HL-60 (cell line): ENCODE measurements at regions not wholly inside any gene's neighbourhood (a gene's known extent, or its start where the extent isn't known, plus 50 kb on each side); places are given as distances from the start of the nearest gene placed in this dataset.

Experiments
- CTCF ChIP-seq: IDR thresholded peaks from one replicate; pipeline ENCODE4 v1.5.1; 2011; ENCODE audit warnings: low read length, control low read depth, inconsistent platforms; ENCODE audit not compliant: insufficient read depth
- GABPA ChIP-seq: IDR thresholded peaks from 2 replicates; pipeline ENCODE4 v1.6.1; 2012; ENCODE audit warnings: low read depth

GRCh38 chr5:162274679-162275078 lies 207.1 kb downstream of the GABRG2 start:
- TF ChIP-seq CTCF (no peak), GABPA (no peak)
